H7 (cell line): ENCODE measurements at regions not wholly inside any gene's neighbourhood (a gene's known extent, or its start where the extent isn't known, plus 50 kb on each side); places are given as distances from the start of the nearest gene placed in this dataset.
"Not testable (repeated sequence)": the region's sequence is repeated elsewhere in the genome, so short reads cannot be mapped to it uniquely, and the experiment has no call there.

ENCODE experiments used
- DNase-seq: peaks from one replicate; pipeline ENCODE4 v3.0.0; 2012
- H3K27me3 ChIP-seq: 2 replicates; pipeline ENCODE4 v1.6.0; 2011; ENCODE audit warnings: mild to moderate bottlenecking, low read length; ENCODE audit not compliant: control insufficient read depth, insufficient read depth
- H3K36me3 ChIP-seq: replicated peaks from 2 replicates; pipeline ENCODE4 v1.5.1; 2011; ENCODE audit warnings: low read length; ENCODE audit not compliant: control insufficient read depth, insufficient read depth
- H3K4me3 ChIP-seq: 2 replicates; pipeline ENCODE4 v1.5.1; 2011; ENCODE audit warnings: low read depth, mild to moderate bottlenecking, control low read depth, low read length, moderate library complexity; ENCODE audit not compliant: insufficient read depth

DNA sequence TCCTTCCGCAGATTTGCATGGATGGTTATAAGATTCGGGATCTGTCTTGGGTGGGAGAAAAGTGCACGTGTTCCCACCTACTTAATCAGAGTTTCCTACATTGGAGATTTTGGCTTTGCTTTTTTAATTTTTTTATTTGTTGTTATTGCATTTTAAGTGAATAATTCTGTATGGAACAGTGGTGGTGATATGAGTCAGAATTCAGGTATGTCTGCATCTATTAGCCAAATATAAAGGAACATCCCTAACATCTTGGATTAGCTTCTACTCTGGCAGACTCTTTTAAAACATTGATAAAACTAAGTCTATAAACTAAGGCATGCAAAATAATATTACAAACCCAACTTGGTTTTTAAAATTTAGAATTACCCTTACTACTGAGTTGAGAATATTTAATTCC is 659.8 kb upstream of the EPHA5 start:
- no peak for DNase-seq
- no peaks in the 10 kb centered on the region for H3K27me3 ChIP-seq
- no peak overlapping the region for H3K4me3 ChIP-seq
- H3K36me3 ChIP-seq: no peaks in the 10 kb centered on the region

DNA sequence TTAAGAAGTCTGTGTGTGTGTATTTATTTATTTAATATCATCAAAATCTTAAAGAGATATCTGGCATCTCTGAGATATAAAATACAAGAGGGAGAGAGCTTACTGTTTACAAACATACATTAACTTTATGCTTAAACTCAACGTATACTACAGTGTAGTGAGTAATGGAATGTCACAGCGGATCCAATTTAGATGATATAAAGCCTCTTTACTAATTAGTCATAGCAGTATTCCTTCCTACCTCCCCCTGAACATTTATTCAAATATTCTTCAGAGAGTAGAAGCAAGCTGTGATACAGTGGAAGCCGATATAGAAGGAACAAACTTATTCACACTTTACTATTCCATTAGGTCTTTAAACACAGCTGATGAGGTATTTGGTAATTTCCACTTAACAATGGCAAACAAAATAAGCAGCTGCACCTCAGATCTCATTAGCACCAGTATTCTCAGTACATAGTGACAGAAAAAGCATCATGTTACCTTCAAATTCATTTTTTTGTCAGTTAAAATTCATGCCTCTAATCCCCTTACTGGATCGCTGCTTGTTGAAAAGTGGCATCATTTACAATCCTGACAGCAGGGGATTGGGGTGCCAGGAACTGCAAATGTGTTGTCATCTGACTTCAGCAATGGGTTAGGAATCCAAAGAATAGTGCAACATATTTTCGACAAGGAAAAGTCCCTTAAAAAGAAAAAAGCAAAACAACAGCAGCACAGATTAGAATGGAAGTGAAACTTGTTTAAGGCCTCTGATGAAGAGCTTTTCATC is 658.7 kb upstream of the EPHA5 start:
- DNase-seq: peak; percentile 7
- H3K27me3 ChIP-seq: no peaks in the 10 kb centered on the region
- no peaks in the 10 kb centered on the region for H3K36me3 ChIP-seq
- no peak overlapping the region for H3K4me3 ChIP-seq

DNA sequence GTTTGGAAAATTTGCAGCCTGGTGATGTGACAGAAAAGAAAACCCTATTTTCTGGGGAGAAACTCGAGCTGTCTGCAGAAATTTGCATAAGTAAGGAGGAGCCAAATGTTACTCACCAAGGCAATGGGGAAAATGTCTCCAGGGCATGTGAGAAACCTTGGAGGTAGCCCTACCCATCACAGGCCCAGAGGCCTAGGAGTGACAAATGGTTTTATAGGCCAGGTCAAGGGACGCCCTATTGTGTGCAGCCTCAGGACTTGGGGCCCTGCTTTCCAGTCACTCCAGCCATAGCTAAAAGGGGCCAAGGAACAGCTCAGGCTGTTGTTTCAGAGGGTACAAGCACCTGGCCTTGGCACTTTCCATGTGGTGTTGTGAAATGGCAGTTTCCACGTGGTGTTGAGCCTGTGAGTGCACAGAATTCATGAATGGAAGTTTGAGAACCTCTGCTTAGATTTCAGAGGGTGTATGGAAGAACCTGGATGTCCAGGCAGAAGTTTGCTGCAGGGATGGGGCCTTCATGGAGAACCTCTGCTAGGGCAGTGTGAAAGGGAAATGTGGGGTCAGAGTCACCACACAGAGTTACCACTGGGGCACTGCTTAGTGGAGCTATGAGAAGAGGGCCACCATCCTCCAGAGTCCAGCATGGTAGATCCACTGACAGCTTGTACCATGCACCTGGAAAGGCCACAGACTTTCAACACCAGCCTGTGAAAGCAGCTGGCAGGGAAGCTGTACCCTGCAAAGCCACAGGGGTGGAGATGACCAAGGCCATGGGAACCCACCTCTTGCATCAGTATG is 637.6 kb upstream of the EPHA5 start:
- no peak overlapping the region for H3K4me3 ChIP-seq
- no peaks in the 10 kb centered on the region for H3K36me3 ChIP-seq
- no peak for DNase-seq
- H3K27me3 ChIP-seq: no peaks in the 10 kb centered on the region

DNA sequence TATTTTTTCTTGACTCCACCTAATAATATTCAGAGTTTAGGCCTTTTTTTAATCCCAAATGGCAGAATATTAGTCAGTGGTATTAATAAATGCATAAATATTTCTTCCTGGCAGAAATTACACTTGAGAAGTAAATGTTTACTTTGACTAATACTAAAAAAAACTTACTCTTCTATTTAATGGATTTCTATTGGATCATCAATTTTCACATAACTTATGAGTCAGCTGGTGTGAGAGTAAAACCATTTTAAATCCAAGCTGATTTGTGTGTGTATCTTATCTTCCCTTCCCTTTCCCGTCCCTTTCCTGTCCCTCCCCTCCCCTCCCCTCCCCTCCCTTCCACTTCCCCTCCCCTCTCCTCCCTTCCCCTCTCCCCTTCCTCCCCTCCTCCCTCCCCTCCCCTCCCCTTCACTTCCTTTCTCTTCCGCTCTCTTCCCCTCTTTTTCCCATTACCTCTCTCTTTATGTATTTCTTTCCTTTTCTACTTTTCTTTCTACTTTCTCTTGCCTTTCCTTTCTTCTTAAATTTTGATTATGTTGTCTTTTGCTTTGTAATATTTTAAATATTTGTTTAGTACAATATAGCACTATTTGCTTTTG is 630.1 kb upstream of the EPHA5 start:
- H3K27me3 ChIP-seq: no peaks in the 10 kb centered on the region
- H3K4me3 ChIP-seq: no peak overlapping the region
- DNase-seq: no peak
- no peaks in the 10 kb centered on the region for H3K36me3 ChIP-seq

- Histone ChIP-seq H3K36me3 (no peaks in the 10 kb centered on the region), H3K4me3 (no peak overlapping the region), H3K27me3 (no peaks in the 10 kb centered on the region)
- no peak for DNase-seq
Observed at GRCh38 chr4:66298569-66298968, 628.3 kb upstream of the EPHA5 start.

- Histone ChIP-seq H3K4me3 (no peak overlapping the region), H3K27me3 (no peaks in the 10 kb centered on the region), H3K36me3 (no peaks in the 10 kb centered on the region)
- no peak for DNase-seq
Observed at GRCh38 chr4:66297703-66298102, 627.4 kb upstream of the EPHA5 start.

DNA sequence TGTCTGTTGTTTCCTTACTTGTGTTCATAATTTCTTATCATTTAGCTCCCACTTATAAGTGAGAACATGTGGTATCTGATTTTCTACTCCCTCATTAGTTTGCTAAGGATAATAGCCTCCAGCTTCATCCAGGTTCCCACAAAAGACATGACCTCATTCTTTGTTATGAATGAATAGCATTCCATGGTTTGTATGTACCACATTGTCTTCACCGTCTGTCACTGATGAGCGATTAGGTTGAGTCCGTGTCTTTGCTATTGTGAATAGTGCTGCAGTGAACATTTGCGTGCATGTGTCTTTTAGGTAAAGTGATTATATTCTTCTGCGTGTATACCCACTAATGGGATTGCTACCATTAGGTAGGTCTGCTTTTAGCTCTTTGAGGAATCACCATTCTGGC is 624.3 kb upstream of the EPHA5 start:
- no peaks in the 10 kb centered on the region for H3K27me3 ChIP-seq
- DNase-seq: no peak
- H3K36me3 ChIP-seq: no peaks in the 10 kb centered on the region
- H3K4me3 ChIP-seq: no peak overlapping the region

GRCh38 chr4:66284991-66285451 is 614.7 kb upstream of the EPHA5 start:
- DNase-seq: no peak
- Histone ChIP-seq H3K27me3 (no peaks in the 10 kb centered on the region), H3K36me3 (no peaks in the 10 kb centered on the region), H3K4me3 (no peak overlapping the region)

- Histone ChIP-seq H3K36me3 (no peaks in the 10 kb centered on the region), H3K27me3 (no peaks in the 10 kb centered on the region), H3K4me3 (no peak overlapping the region)
- no peak for DNase-seq
Observed at GRCh38 chr4:66279084-66279483, 608.8 kb upstream of the EPHA5 start.

DNA sequence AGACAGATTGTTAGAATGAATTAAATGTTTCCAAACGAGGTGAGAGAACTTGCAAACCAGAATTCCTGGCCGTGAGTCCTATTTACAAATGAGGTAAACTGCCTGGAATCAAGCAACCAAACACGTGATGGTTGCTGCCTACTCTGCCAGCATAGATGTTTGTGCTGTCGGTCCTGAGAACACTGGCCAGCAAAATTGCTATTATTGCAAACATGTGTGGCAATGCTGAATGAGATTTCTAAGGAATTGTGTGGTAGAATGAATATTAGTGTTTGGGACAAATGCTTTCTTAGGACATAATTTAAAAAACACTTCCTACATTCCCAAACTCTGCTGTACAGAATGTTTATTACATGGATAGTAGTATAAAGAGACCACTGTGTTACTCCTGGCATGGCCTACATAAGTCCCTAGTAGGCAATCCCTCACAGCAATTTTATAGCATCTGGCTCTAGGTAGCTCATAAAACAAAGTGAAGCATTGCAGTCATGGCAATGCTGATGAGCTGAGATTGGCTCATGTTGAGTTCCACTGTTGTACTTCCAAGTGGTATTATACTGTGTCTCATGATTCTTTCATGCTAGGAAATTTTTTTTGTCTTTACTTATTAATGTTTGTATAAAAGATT is 605.2 kb upstream of the EPHA5 start:
- H3K4me3 ChIP-seq: no peak overlapping the region
- no peak for DNase-seq
- no peaks in the 10 kb centered on the region for H3K36me3 ChIP-seq
- H3K27me3 ChIP-seq: no peaks in the 10 kb centered on the region

- Histone ChIP-seq H3K36me3 (no peaks in the 10 kb centered on the region), H3K27me3 (no peaks in the 10 kb centered on the region), H3K4me3 (no peak overlapping the region)
- DNase-seq: no peak
Observed at GRCh38 chr4:66273110-66273509, 602.8 kb upstream of the EPHA5 start.

GRCh38 chr4:66270356-66270755 is 600.1 kb upstream of the EPHA5 start:
- H3K36me3 ChIP-seq, H3K27me3 ChIP-seq, DNase-seq, H3K4me3 ChIP-seq: not testable (repeated sequence)

DNA sequence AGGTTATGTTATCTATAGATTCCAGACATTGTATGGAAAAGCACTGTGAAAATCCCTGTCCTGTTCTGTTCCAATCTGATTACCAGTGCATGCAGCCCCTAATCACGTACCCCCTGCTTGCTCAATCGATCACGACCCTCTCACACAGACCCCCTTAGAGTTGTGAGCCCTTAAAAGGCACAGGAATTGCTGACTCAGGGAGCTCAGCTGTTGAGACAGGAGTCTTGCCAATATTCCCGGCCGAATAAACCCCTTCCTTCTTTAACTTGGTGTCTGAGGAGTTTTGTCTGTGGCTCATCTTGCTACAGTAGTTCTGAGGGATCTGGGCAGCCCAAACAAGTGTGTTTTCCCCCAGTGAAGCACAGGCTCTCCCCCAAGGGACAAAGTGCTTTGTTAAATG is 596.3 kb upstream of the EPHA5 start:
- DNase-seq, H3K4me3 ChIP-seq, H3K27me3 ChIP-seq, H3K36me3 ChIP-seq: not testable (repeated sequence)

DNA sequence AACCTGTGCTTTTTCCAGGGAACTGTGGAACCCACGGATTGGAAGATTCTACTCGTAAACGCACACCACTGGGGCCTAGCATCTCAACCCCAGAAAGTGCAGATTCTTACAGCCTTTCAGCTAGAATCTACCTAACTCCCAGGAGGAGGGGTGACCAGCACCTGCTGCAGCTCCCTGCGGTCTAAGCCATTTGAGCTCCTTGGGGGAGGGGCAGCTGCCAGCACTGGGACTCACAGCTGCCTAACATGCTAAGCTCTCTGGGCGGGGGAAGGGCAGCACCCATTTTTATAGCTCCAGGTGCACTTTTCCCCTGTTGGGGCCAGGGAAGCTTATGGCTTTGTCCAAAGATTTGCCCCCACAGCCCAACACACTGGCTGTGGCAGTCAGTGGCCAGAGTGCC is 595.7 kb upstream of the EPHA5 start:
- Histone ChIP-seq H3K36me3 (no peaks in the 10 kb centered on the region), H3K4me3 (no peak overlapping the region), H3K27me3 (no peaks in the 10 kb centered on the region)
- DNase-seq: no peak
